ENCODE measurements at regions not wholly inside any gene's neighbourhood (a gene's known extent, or its start where the extent isn't known, plus 50 kb on each side); places are given as distances from the start of the nearest gene placed in this dataset.

DNA sequence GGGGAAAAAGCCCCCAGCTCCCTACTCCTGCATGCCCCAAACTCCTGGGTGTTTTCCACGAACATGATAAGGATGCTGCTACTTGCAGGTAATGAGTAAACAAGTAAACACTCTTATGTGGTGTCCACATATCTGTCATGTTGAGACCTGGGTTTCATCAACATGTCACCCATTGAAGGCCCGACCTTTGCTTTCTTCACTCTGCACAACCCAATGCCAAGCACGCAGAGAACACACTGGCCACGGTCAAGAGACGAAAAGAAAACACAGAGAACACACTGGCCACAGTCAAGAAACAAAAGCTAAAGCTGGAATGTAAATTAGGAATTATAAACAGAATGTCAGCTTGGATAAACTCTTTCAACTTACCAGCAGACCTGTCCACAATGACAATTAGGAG, 143.1 kb downstream of the TTC32 start:
- CTCF ChIA-PET: interaction anchor here (1.0 kb wide), 1 partner anchor 9 kb away, joined by 5 read pairs; no protein-coding TSS in a partner anchor
- POLR2A ChIA-PET: no interaction called here
- TF ChIP-seq, protein P1, sequence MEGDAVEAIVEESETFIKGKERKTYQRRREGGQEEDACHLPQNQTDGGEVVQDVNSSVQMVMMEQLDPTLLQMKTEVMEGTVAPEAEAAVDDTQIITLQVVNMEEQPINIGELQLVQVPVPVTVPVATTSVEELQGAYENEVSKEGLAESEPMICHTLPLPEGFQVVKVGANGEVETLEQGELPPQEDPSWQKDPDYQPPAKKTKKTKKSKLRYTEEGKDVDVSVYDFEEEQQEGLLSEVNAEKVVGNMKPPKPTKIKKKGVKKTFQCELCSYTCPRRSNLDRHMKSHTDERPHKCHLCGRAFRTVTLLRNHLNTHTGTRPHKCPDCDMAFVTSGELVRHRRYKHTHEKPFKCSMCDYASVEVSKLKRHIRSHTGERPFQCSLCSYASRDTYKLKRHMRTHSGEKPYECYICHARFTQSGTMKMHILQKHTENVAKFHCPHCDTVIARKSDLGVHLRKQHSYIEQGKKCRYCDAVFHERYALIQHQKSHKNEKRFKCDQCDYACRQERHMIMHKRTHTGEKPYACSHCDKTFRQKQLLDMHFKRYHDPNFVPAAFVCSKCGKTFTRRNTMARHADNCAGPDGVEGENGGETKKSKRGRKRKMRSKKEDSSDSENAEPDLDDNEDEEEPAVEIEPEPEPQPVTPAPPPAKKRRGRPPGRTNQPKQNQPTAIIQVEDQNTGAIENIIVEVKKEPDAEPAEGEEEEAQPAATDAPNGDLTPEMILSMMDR (IDR thresholded peaks at IDR 0.05; ENCODE audit: control extremely low read depth, extremely low read depth, low read depth, missing control alignments): no peak
- no peak for DNase-seq (ENCODE audit: extremely low spot score)

DNA sequence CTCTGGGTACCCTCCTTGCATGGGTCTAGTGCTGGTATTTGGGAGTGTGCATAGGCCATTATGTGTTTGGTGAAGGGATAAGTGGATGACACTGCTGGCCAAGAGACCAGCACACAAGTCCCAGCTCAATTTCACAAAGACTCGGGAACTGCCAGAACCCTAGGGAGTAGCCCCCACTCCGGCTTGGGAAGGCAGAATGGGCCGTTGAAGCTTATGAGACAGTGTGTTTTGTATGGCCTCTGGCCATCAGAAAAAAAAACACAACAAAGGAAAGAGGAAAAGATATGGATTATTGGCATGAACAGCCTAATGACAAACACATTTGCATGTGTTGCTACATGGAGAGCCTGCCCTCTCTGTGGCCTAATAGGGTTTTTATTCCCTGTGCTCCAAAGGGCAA, 144.2 kb downstream of the TTC32 start:
- ChIA-PET POLR2A (no interaction called here), CTCF (no interaction called here)
- TF ChIP-seq, protein P1 (IDR thresholded peaks at IDR 0.05; ENCODE audit: control extremely low read depth, extremely low read depth, low read depth, missing control alignments): no peak
- DNase-seq (ENCODE audit: extremely low spot score): no peak

DNA sequence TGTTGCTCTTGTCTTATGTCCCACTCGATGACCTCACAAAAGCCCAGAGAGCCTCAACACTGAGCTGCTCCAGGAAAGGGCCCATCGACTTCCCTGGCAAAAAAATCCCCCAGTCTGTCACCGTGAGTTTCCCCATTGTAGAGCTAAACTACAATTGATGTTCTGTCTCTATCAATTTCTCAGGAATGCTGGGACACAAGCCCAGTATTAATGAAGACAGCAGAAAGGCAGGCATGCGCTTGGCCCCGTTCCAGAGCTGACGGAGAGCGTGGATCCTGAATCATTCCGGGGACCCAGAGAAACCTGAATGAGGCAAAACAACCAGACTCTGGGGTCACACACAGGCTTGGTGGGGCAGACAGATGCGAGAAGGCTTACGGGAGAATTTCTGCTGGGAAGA, 146.9 kb downstream of the TTC32 start:
- TF ChIP-seq, protein P1 (IDR thresholded peaks at IDR 0.05; ENCODE audit: control extremely low read depth, extremely low read depth, low read depth, missing control alignments): no peak
- no peak for DNase-seq (ENCODE audit: extremely low spot score)
- POLR2A ChIA-PET: no interaction called here
- CTCF ChIA-PET: no interaction called here

DNA sequence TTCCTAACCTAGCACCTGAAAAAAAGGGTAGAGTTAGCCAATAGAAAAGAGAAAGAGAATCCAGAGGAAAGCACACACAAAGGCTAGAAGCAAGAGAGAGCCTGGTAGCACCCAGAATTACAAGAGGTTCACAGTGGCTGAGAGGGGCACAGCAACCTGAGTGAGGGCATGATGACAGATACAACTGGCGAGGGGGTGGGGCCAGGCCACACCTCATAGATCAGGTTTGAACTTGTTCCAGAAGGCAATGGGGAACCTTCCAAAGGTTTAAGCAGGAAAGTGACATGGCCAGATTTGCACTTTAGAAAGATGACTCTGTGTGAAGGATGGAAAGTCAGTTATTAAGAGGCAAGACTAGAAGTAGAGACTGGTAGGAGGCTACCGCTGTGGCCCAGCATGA, 148.0 kb downstream of the TTC32 start:
- no peak for DNase-seq (ENCODE audit: extremely low spot score)
- TF ChIP-seq, protein P1 (IDR thresholded peaks at IDR 0.05; ENCODE audit: control extremely low read depth, extremely low read depth, low read depth, missing control alignments): no peak
- POLR2A ChIA-PET: no interaction called here
- CTCF ChIA-PET: interaction anchor here (1.1 kb wide), 1 partner anchor 17 kb away, joined by 3 read pairs; no protein-coding TSS in a partner anchor

DNA sequence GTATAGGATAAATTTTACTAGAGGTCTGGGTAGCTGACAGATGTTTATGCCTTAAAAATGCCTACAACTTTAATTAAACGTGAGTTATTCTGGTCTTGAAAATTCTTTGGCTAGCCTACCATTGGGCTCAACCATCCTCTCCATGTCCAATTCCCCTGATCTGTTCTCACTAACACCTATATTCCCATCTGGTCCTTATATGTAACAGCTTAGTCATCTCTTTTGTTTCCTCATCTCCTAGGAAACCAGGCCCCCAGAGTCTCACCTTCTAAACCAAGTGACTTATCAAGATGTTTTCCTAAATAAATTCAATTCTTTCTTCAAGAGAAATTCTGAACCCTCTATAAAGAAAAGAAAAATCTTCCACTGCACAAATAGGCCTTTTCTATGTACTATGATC, 148.5 kb downstream of the TTC32 start:
- ChIA-PET CTCF (interaction anchor here (1.1 kb wide), 1 partner anchor 16 kb away, joined by 3 read pairs; no protein-coding TSS in a partner anchor), POLR2A (no interaction called here)
- DNase-seq (ENCODE audit: extremely low spot score): no peak
- TF ChIP-seq, protein P1 (IDR thresholded peaks at IDR 0.05; ENCODE audit: control extremely low read depth, extremely low read depth, low read depth, missing control alignments): no peak

DNA sequence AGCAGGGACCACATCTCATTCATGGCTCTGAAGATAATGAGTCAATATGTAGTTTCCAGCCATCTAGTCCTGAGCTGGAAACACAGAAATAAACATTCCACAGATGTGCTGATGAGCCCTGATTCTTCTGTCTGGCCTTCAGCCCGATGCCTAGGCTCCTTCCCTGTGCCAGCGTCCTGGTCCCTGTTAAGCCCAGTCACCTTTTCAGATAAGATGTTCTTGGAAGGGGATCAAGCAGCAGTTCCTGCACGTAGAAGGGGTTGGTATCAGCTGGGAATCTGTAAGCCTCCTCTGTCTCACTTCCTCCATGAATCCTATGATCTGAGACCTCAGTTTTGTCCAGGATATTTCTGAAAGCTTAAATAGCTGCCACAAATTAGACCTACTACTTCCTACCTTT, 149.3 kb downstream of the TTC32 start:
- TF ChIP-seq, protein P1 (IDR thresholded peaks at IDR 0.05; ENCODE audit: control extremely low read depth, extremely low read depth, low read depth, missing control alignments): no peak
- POLR2A ChIA-PET: no interaction called here
- CTCF ChIA-PET: no interaction called here
- DNase-seq (ENCODE audit: extremely low spot score): no peak

DNA sequence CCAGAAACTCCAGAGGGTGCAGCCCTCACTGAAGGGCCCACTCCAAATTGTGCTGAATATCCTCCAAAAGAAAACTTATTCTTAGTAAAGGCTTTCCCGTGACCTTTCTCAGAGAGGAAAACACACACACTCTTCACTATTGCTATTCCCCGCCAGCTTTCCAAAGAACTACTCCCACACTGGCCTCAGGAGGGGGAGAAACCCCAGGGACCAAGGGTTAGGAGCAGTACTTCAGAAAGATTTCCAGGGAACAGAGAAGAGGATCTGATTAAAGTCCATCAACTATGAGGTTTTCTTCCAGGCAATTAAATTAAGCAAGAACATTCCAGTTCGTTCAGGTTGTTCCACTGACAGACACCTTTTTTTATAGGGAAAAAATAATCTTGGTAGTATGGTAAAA, 150.2 kb downstream of the TTC32 start:
- TF ChIP-seq, protein P1 (IDR thresholded peaks at IDR 0.05; ENCODE audit: control extremely low read depth, extremely low read depth, low read depth, missing control alignments): no peak
- ChIA-PET CTCF (interaction anchor here (0.9 kb wide), 1 partner anchor 20 kb away, joined by 4 read pairs; no protein-coding TSS in a partner anchor), POLR2A (no interaction called here)
- no peak for DNase-seq (ENCODE audit: extremely low spot score)

Measured in GM10248 (cell line).